Astrocyte of the hippocampus (primary cell): ENCODE measurements at regions not wholly inside any gene's neighbourhood (a gene's known extent, or its start where the extent isn't known, plus 50 kb on each side); places are given as distances from the start of the nearest gene placed in this dataset.

Experiments used
- DNase-seq: peaks from one replicate; pipeline ENCODE4 v3.0.0; 2011; ENCODE audit warnings: low read depth, low spot score

DNA sequence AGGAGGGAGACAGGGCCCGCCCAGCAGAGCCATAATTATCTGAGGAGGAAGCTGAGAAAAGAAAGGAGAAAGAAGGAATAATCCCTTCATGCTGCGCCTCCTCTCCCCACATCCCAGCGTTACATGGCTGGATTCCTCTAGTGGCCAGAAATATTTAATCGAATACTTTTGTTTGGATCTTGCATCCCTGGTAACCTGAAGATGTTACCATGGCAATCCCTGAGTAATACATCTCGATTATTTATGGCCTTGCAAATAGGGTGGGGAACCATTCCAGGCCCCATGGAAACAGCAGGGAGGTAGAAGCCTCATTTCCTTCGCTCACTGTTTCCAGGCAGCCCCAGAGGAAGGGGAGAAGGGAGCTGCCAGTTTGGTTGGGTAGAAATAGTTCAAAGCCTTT is 357.7 kb downstream of the BUD13 start:
- DNase-seq, result peak; percentile 64

GRCh38 chr11:116414357-116414880 is 358.4 kb downstream of the BUD13 start:
- DNase-seq, result no peak

DNA sequence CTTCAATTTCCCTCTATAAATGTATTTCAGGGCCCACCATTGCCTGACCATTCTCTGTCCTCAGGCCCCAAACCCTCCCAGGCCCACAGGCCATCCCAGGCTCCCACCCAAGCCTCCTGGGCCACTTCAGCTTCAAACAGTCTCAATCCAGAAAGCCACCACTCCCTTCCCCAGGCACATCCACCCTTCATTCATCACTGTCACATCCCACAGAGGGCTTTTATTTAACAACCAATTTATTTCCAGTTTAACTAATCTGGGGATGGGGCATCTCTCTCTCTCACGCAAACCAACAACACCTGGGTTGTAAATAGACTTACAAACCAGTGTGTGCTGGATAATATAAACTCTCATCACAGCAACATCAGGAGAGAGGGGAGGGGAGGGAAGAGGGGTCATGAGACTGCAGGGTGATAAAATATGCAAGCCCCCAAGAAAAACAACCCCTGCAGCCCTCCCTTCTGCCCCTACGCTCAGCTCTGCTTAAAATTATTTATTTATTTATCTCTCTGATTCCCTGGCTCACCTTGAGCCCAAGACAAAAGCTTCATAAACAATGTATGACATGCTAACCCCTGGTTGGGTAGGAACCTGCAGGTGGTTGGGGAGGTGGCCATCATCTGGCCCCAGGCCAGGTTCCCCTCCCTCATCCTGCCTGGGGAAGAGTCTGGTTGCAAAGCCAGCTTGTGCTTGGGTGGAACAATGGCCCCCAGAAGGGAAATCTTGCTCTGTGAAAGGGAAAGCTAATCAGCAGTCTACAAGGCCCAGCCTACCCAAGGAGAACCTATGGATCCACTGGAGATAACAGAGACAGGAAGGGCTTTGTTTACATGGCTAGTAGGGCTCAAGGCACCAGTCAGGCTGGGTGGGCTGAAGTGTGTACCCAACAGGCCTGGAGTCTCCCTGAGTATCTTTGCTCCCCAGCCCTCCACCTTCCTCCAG is 359.2 kb downstream of the BUD13 start:
- no peak for DNase-seq

DNA sequence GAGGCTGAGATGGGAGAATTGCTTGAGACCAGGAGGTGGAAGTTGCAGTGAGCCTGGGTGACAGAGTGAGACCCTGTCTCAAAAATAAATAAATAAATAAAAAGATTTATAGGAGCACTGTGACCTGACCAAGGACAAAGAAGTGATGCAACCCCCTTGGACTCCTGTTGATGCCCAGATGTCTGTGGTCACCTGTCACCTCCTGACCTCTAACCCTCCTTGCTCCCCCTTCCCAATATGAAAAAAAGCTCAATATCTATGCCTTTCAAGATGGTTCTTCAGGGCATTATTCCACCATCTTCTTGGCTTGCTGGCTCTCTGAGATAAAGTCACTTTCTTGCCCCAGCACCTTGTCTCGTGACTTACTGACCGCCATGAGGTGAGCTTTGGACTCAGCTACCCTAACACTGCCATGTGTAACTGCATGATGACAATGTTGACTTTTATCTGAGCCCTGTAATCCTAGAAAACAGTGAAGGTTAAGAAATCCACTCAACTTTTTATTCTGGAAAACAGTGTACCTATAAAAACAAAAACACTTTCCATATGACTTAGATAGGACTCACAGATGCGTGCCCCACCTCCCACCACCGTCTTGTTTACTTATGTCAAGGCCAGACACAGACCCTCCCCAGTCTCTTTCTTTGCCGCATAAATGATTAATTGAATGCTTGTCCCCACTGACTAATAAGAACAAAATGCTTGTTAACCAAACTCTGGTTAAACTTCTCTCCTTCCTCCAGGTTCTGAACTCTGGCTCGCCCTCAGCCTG is 360.5 kb downstream of the BUD13 start:
- DNase-seq, result peak; percentile 77

- DNase-seq, result no peak
These were observed 363.5 kb downstream of the BUD13 start for GRCh38 chr11:116409238-116409637.

GRCh38 chr11:116406042-116406441 is 366.7 kb downstream of the BUD13 start:
- DNase-seq, result peak; percentile 29

- DNase-seq, result no peak
These were observed 368.4 kb downstream of the BUD13 start for GRCh38 chr11:116404462-116404798.

DNA sequence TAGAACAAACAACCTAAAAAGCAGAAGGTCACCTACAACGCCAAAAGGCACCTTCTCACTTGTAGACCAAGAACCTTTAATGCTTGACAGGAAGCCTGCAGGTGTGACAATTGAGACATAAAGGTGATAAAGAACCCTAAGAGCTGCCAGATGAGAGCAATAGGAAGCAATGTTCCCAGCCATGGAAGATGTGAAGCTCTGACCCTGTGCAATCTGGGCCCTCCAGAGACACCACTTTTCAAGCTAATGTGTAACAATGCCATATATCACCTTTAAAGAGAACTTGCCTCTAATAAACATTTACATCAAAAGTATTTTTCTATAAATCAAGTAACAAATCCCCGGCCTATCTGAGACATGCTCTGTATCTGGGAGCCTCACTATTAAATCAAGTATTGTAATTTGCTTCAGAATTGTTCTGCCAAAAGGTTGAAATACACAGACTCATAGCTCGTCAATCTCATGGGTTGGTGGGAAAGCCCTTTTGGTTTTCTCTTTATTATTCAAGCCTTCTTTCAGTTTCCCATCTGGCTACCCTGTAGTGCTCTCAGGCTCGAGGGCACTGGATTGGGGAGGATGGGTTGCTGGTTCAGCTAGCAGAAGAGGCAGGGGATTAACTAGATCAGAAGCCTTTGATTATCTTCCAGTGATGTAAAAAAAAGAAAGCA is 368.9 kb downstream of the BUD13 start:
- DNase-seq, result no peak

- DNase-seq, result no peak
These were observed 372.7 kb downstream of the BUD13 start for GRCh38 chr11:116400081-116400480.

GRCh38 chr11:116397602-116398084 is 375.1 kb downstream of the BUD13 start:
- DNase-seq, result no peak

DNA sequence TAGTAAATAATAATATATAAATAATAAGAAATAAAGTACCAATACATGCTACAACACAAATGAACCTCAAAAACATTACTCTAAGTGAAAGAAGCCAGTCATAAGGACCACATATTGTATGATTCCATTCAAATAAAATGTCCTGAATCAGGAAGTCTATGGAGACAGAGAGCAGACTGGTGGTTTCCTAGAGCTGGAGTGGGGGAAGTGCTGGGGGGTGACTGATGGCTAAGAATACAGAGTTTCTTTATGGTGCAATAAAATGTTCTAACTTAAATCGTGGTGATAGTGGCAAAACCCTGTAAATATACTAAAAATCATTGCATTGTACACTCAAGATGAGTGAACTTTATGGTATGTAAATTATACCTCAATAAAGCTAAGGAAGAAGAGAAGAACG is 376.5 kb downstream of the BUD13 start:
- DNase-seq, result no peak

DNA sequence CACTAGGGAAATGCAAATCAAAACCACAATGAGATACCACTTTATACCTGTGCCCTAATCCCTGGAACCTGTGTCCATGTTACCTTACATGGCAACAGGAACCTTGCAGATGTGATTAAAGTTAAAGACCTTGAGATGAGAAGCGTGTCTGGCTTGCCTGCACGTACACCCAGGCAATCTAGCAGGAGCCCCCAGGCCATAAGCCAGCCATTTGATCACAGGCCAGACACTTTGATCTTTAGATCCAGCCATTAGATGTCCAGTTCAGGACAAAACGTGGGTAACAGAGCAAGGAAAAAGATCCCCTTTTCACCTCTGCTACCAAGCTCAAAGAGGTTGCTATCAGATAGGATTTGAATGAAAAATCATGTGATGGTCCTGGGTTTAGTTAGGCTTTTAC is 378.8 kb downstream of the BUD13 start:
- no peak for DNase-seq

DNA sequence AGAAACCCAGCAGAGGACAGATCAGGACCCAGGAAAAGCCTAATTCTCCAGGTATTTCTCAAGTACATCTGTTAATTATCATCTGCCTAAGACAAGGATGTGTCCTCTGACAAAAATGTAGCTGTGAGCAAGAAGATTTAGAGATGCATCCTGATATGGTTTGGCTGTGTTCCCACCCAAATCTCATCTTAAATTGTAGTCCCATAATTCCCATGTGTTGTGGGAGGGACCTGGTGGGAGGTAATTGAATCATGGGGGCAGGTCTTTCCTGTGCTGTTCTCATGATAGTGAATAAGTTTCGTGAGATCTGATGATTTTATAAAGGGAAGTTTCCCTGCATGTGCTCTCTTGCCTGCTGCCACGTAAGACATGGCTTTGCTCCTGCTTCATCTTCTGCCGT is 381.8 kb downstream of the BUD13 start:
- no peak for DNase-seq

GRCh38 chr11:116388146-116388545 is 384.6 kb downstream of the BUD13 start:
- no peak for DNase-seq

DNA sequence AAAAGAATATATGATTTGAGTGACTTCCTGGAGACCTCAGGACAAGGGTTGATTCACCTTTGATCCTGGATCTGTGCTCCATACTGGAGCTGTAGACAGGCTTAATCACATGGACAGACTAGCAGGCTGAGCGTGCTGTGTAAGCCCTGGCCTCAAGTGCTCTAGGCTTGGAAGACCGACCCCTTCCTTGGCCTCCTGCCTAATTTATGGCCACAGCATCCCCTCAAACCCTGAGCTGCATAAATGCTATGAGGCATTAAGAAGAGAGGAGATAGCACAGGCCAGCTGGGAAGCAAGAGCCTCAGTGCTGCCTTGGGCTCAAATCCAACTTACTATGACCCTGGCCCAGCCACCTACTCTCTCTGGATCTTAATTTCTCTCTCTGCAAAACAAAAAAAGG is 385.1 kb downstream of the BUD13 start:
- no peak for DNase-seq

DNA sequence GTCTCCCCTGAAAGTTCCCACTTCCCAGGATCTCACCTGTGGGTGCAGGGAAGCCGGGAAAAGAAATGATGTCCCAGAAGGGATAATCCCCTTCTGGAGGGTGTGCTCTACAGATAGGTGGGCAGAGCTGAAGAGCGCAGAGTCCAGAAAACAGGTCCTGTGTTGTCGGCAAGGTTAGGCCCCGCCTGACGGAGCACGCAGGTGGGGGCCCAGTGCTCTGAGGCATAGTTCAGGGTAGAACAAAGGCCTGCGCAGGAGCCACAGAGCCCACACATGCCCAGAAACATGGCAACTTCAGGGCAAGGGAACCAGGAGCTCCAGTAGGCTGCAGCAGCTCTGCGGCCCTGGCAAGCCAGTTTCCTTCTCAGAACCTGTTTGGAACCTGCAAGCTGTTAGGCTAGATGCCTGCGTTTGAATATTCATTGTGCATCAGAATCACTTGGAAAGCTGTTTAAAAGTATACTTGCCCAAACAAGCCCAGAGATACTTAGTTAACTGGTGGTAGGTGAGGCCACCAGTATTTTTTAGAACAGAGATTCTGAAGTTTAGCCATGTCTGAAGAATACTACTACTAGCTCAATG is 386.6 kb downstream of the BUD13 start:
- no peak for DNase-seq

GRCh38 chr11:116384876-116385275 is 387.9 kb downstream of the BUD13 start:
- no peak for DNase-seq

DNA sequence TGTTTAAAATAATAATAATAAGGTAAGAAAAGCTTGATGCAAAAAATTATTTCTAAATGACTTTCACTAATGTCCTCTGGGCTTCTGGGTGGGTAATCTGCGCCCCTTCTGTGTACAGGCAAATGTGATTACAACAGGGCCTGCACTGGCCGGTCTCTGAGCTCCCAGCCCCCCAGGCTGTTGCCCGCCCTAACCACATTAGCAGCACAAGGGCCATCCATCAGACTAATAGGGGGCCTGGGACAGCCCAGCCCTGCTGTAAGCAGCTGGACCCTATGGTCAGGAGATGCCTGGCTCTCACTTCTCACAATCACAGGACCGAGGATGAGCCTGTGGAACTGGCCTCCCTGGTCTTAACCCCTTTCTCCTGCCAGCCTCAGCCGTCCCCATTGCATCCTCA is 388.4 kb downstream of the BUD13 start:
- no peak for DNase-seq

- DNase-seq, result peak; percentile 78
These were observed 393.5 kb downstream of the BUD13 start for GRCh38 chr11:116379185-116379828.

DNA sequence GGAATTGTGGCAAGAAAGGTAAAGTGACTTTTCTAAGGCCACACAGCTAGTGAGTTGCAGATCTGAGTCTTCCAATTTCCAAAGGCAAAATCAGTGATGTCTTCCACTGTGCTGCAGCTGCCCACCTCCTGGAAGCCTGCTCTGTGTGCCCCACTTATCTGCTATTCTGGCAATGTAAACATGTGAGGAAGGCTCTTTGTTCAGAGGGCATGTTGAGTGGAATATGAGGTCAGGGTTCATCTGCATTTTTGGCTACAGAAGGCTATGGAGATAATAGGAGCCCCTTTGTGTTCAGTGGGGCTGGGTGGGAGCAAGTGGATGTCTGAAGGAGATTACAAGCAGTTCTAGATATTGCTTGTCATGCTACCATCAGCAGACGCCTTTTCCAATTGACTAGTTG is 396.2 kb downstream of the BUD13 start:
- no peak for DNase-seq

GRCh38 chr11:116376054-116376453 is 396.7 kb downstream of the BUD13 start:
- DNase-seq, result no peak
